T-cell (primary cell): ENCODE measurements at regions not wholly inside any gene's neighbourhood (a gene's known extent, or its start where the extent isn't known, plus 50 kb on each side); places are given as distances from the start of the nearest gene placed in this dataset.

Experiments used
- ATAC-seq, 4 experiments: fragments of 200-7000 bp in 3 of 4; fragments of 150-1000 bp in 1 of 4; cut with Tn5 transposase; replicated peaks in 1 of 4; 1 replicate in 3 of 4; 2 replicates in 1 of 4; pipeline ENCODE4 v1.10.0; 2021; ENCODE audit warnings: moderate library complexity in 3 of 4, mild to moderate bottlenecking in 2 of 4, moderate number of reproducible peaks in 1 of 4
- CTCF ChIA-PET, 2 donors: fragments of 300-600 bp; sonication (Branson Sonifier 250); formaldehyde crosslinking; loops; one replicate each; lab custom pipeline; 2022; ENCODE audit warnings: antibody characterized with exemption in 2 of 2; lab: Charles Lee
- POLR2A ChIA-PET, 2 donors: fragments of 300-600 bp; sonication (Branson Sonifier 250); formaldehyde crosslinking; loops; one replicate each; lab custom pipeline; 2022; ENCODE audit warnings: antibody characterized with exemption in 2 of 2; lab: Charles Lee
- DNase-seq, 35 experiments: peaks; one replicate each; pipeline versions ENCODE4 v3.0.0 to v3.0.0-alpha.2; 2013 to 2023
- H3K27ac ChIP-seq: one replicate; pipeline ENCODE4 v1.5.1; 2013; ENCODE audit warnings: low read length
- H3K27me3 ChIP-seq, 2 experiments: replicated peaks in 1 of 2; 1 replicate in 1 of 2; 2 replicates in 1 of 2; pipeline versions ENCODE4 v1.6.1 to v1.7.0; 2013; ENCODE audit warnings: low read length in 1 of 2, mixed read lengths in 1 of 2; ENCODE audit not compliant: control insufficient read depth in 2 of 2, insufficient read depth in 2 of 2; ENCODE audit errors: extremely low read depth in 1 of 2
- H3K36me3 ChIP-seq, 2 donors: 1 replicate in 1 of 2; 2 replicates in 1 of 2; pipeline versions ENCODE4 v1.6.1 to v1.7.0; 2013; ENCODE audit warnings: low read length in 1 of 2; ENCODE audit not compliant: control insufficient read depth in 2 of 2, insufficient read depth in 1 of 2; ENCODE audit errors: extremely low read depth in 1 of 2
- H3K4me1 ChIP-seq, 2 experiments: 1 replicate in 1 of 2; 2 replicates in 1 of 2; pipeline versions ENCODE4 v1.6.1 to v1.7.0; 2013; ENCODE audit warnings: low read length in 2 of 2, mixed read lengths in 1 of 2; ENCODE audit not compliant: insufficient read depth in 2 of 2, control insufficient read depth in 1 of 2; ENCODE audit errors: extremely low read depth in 1 of 2
- H3K4me3 ChIP-seq, 2 donors: 1 replicate in 1 of 2; 2 replicates in 1 of 2; pipeline versions ENCODE4 v1.5.1 to v1.7.0; 2013; ENCODE audit warnings: mild to moderate bottlenecking in 2 of 2, low read length in 1 of 2, moderate library complexity in 1 of 2; ENCODE audit not compliant: control insufficient read depth in 1 of 2; ENCODE audit errors: extremely low read depth in 1 of 2
- H3K9me3 ChIP-seq: 2 replicates; pipeline ENCODE4 v1.7.0; 2013
- H3K27ac Mint-ChIP-seq, 2 donors: one replicate each; pipeline ENCODE4 v1.8.0; 2020 to 2021; ENCODE audit warnings: mild to moderate bottlenecking in 2 of 2, mixed read lengths in 2 of 2
- H3K27me3 Mint-ChIP-seq, 2 donors: one replicate each; pipeline ENCODE4 v1.8.0; 2021 to 2022; ENCODE audit warnings: mixed read lengths in 2 of 2
- H3K36me3 Mint-ChIP-seq: one replicate; pipeline ENCODE4 v1.8.0; 2021; ENCODE audit warnings: mixed read lengths
- H3K4me1 Mint-ChIP-seq, 3 donors: one replicate each; pipeline ENCODE4 v1.8.0; 2020 to 2022; ENCODE audit warnings: mixed read lengths in 3 of 3, mild to moderate bottlenecking in 1 of 3
- H3K4me3 Mint-ChIP-seq, 3 donors: one replicate each; pipeline ENCODE4 v1.8.0; 2020 to 2022; ENCODE audit warnings: mild to moderate bottlenecking in 3 of 3, mixed read lengths in 3 of 3, moderate library complexity in 3 of 3
- H3K9me3 Mint-ChIP-seq, 3 donors: one replicate each; pipeline ENCODE4 v1.8.0; 2020 to 2022; ENCODE audit warnings: mixed read lengths in 3 of 3
- WGBS: methylation state at CpG from one replicate; pipeline ENCODE4 v1.1.5; 2013; ENCODE audit warnings: missing lambda C conversion rate; ENCODE audit not compliant: insufficient coverage; 5-methylcytosine and 5-hydroxymethylcytosine counted together

DNA sequence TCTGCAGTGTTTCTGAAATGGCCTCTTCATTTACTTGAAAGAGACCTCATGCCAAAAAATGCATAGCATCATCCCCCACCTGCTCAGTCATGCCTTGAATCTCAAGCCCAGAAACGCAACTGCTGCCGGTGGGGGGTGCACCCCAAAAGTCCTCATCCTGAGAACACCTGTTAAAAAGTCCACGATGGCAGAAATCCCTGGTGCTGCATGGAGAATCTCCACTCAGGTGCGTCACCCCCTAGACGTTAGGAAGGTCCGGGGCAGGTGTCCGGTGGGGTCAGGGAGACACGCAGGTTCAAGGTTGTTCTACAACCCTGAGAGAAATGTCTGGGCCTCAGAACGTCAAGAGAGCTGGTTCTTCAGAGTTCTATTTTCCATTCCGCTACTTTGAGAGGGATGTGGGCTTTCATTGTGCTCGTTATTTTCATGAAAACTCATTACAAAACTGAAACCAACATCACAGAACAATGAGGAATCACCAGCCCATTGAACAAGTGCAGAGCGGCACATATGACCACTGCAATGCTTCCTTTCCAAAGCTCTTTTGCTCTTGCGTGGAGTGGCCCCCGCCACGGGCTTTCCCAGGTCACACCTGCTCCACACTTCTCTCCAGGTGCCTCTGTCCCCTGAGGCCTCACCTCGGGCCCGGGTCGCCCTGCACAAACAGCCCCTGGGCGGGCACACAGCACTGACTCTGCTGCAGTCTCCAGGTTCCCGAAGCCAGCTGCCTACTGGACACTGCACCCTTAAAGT lies 201.9 kb downstream of the TOMM20 start:
- peak overlapping the region; percentile 52 for H3K27ac ChIP-seq
- Mint-ChIP-seq H3K36me3 (no peaks in the 10 kb centered on the region), H3K4me3 (peak overlapping the region; percentile 64 to 76 (median 69)), H3K27ac (peak overlapping the region; percentile 77 to 86), H3K4me1 (peaks cover 42 to 52% (median 52%) of the 10 kb centered on the region in 3 donors), H3K9me3 (no peaks in the 10 kb centered on the region), H3K27me3 (no peaks in the 10 kb centered on the region)
- ATAC-seq (peak; percentile 40 to 60 (median 52)), DNase-seq (peak in 7 of 35 experiments; percentile 14 to 59 (median 16))
- ChIA-PET CTCF (interaction anchor here (1.0 to 1.3 kb wide), 2 partner anchors 15 to 22 kb away, joined by 3 to 7 read pairs; no protein-coding TSS in a partner anchor), POLR2A (interaction anchor here in 1 of 2 donors (0.5 to 1.2 kb wide), 2 partner anchors 326 to 327 kb away, joined by 3 to 7 read pairs; no protein-coding TSS in a partner anchor)
- WGBS = 14% methylated on average over 16 of the region's 20 CpGs
- no peaks in the 10 kb centered on the region for H3K27me3 ChIP-seq
- no peaks in the 10 kb centered on the region for H3K9me3 ChIP-seq
- peak overlapping the region; percentile 33 to 35 for H3K4me3 ChIP-seq
- no peaks in the 10 kb centered on the region for H3K36me3 ChIP-seq
- H3K4me1 ChIP-seq = peaks cover 35 to 54% of the 10 kb centered on the region in 2 experiments

- Histone ChIP-seq H3K4me3 (peak overlapping the region in 1 of 2 donors; percentile 33), H3K9me3 (no peaks in the 10 kb centered on the region), H3K27ac (peak overlapping the region; percentile 52), H3K27me3 (no peaks in the 10 kb centered on the region), H3K36me3 (no peaks in the 10 kb centered on the region), H3K4me1 (peaks cover 35 to 54% of the 10 kb centered on the region in 2 experiments)
- DNase-seq (no peak), ATAC-seq (no peak)
- Mint-ChIP-seq H3K27me3 (no peaks in the 10 kb centered on the region), H3K36me3 (no peaks in the 10 kb centered on the region), H3K27ac (peak overlapping the region; percentile 77 to 86), H3K4me1 (peaks cover 42 to 52% (median 52%) of the 10 kb centered on the region in 3 donors), H3K9me3 (no peaks in the 10 kb centered on the region), H3K4me3 (peak overlapping the region; percentile 64 to 76 (median 69))
- ChIA-PET CTCF (interaction anchor here (0.5 to 1.3 kb wide), 7 partner anchors 14 to 372 kb away, joined by 3 to 7 read pairs (median 3); partner anchors contain the start of gene TOMM20 (in 1 of the 2)), POLR2A (interaction anchor here (0.6 to 1.2 kb wide), 3 partner anchors 21 to 327 kb away, joined by 4 to 7 read pairs (median 5); no protein-coding TSS in a partner anchor)
- 10% methylated on average over 2 of the region's 4 CpGs for WGBS
Observed at GRCh38 chr1:234926264-234926558, 202.4 kb downstream of the TOMM20 start.

DNA sequence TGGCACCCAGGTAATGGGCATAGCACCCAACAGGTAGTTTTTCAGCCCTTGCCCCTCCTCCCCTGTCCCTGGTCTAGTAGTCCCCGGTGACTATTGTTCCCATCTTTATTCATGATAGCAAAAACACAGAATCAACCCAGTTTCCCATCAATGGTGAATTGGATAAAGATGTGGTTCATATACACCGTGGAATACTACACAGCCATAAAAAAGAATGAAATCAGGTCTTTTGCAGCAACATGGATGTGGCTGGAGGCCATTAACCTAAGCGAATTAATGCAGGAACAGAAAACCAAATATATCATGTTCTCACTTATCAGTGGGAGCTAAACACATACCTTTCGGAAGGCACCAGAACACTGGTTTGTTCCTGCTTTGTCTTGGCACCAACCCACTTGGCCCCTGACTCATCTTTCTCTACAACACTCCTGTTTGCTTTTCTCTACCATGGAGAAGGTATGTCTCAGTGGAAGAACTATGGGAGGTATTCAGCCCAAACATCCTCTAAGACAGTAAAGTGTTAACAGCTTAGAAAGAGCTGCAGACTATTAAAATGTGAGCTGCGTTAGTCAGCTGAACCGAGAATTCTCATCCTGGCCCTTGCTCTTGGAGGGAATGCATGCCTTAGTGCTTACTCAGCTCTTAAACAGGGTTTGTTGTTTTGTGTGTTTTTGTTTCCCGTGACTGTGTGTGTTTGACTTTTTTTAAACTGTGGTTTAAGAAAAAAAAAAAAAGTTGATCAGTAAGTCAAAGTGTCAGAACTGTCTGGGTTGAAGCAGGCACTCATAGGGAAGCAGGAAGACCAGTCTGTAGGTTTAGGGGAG lies 203.0 kb downstream of the TOMM20 start:
- peak overlapping the region; percentile 52 for H3K27ac ChIP-seq
- H3K36me3 Mint-ChIP-seq = no peaks in the 10 kb centered on the region
- H3K9me3 ChIP-seq = no peaks in the 10 kb centered on the region
- peak in 2 of 35 experiments; percentile 15 to 59 for DNase-seq
- peak; percentile 24 to 49 (median 40) for ATAC-seq
- peak overlapping the region; percentile 64 to 76 (median 69) for H3K4me3 Mint-ChIP-seq
- peaks cover 35 to 54% of the 10 kb centered on the region in 2 experiments for H3K4me1 ChIP-seq
- peak overlapping the region; percentile 77 to 86 for H3K27ac Mint-ChIP-seq
- CTCF ChIA-PET = interaction anchor here (0.5 to 1.3 kb wide), 9 partner anchors 14 to 388 kb away, joined by 3 to 7 read pairs (median 3); partner anchors contain the start of gene TOMM20 (in 1 of the 2)
- 47% methylated on average over 5 of the region's 7 CpGs for WGBS
- POLR2A ChIA-PET = interaction anchor here (0.5 to 1.2 kb wide), 7 partner anchors 20 to 326 kb away, joined by 3 to 7 read pairs (median 5); no protein-coding TSS in a partner anchor
- H3K4me3 ChIP-seq = no peak overlapping the region
- peaks cover 42 to 52% (median 52%) of the 10 kb centered on the region in 3 donors for H3K4me1 Mint-ChIP-seq
- no peaks in the 10 kb centered on the region for H3K27me3 Mint-ChIP-seq
- no peaks in the 10 kb centered on the region for H3K27me3 ChIP-seq
- H3K9me3 Mint-ChIP-seq = no peaks in the 10 kb centered on the region
- no peaks in the 10 kb centered on the region for H3K36me3 ChIP-seq

- Mint-ChIP-seq H3K27ac (peak overlapping the region; percentile 60 to 74), H3K27me3 (no peaks in the 10 kb centered on the region), H3K36me3 (no peaks in the 10 kb centered on the region), H3K9me3 (no peaks in the 10 kb centered on the region), H3K4me3 (peak overlapping the region in 1 of 3 donors; percentile 35), H3K4me1 (peaks cover 42 to 51% (median 48%) of the 10 kb centered on the region in 3 donors)
- H3K36me3 ChIP-seq = no peaks in the 10 kb centered on the region
- H3K9me3 ChIP-seq = no peaks in the 10 kb centered on the region
- peak overlapping the region; percentile 33 for H3K27ac ChIP-seq
- H3K27me3 ChIP-seq = no peaks in the 10 kb centered on the region
- DNase-seq = peak in 4 of 35 experiments; percentile 11 to 49 (median 19)
- peak in 1 of 4 experiments; percentile 31 for ATAC-seq
- 84% methylated on average over 6 of the region's 17 CpGs for WGBS
- ChIA-PET CTCF (no interaction called here), POLR2A (interaction anchor here in 1 of 2 donors (0.5 kb wide), 1 partner anchor 213 kb away, joined by 3 read pairs; no protein-coding TSS in a partner anchor)
- H3K4me3 ChIP-seq = no peak overlapping the region
- peaks cover 34 to 47% of the 10 kb centered on the region in 2 experiments for H3K4me1 ChIP-seq
Observed at GRCh38 chr1:234924450-234925355, 203.9 kb downstream of the TOMM20 start.

GRCh38 chr1:234923626-234924025 lies 205.0 kb downstream of the TOMM20 start:
- 95% methylated on average over 5 of the region's 5 CpGs for WGBS
- Mint-ChIP-seq H3K27me3 (no peaks in the 10 kb centered on the region), H3K4me3 (no peak overlapping the region), H3K27ac (no peak overlapping the region), H3K36me3 (no peaks in the 10 kb centered on the region), H3K9me3 (no peaks in the 10 kb centered on the region), H3K4me1 (peaks cover 32 to 40% (median 37%) of the 10 kb centered on the region in 3 donors)
- no peak overlapping the region for H3K4me3 ChIP-seq
- no peaks in the 10 kb centered on the region for H3K27me3 ChIP-seq
- peaks cover 25 to 36% of the 10 kb centered on the region in 2 experiments for H3K4me1 ChIP-seq
- ATAC-seq (no peak), DNase-seq (no peak)
- ChIA-PET POLR2A (no interaction called here), CTCF (no interaction called here)
- no peaks in the 10 kb centered on the region for H3K36me3 ChIP-seq
- H3K9me3 ChIP-seq = no peaks in the 10 kb centered on the region
- H3K27ac ChIP-seq = no peak overlapping the region
